T-helper 2 cell treated with Interferon-gamma antibody and Interleukin-4, amounts not matched to agents 5 μg/mL and 100 μg/mL, for 36 hours (primary cell): ENCODE measurements at regions not wholly inside any gene's neighbourhood (a gene's known extent, or its start where the extent isn't known, plus 50 kb on each side); places are given as distances from the start of the nearest gene placed in this dataset.
"Not testable (repeated sequence)": the region's sequence is repeated elsewhere in the genome, so short reads cannot be mapped to it uniquely, and the experiment has no call there.

Experiments used
- DNase-seq: peaks from one replicate; pipeline ENCODE4 v3.0.0; 2021; ENCODE audit warnings: low spot score
- H3K27ac Mint-ChIP-seq: one replicate; pipeline ENCODE4 v1.8.0; 2021; ENCODE audit warnings: mild to moderate bottlenecking, mixed read lengths
- H3K27me3 Mint-ChIP-seq: one replicate; pipeline ENCODE4 v1.8.0; 2021; ENCODE audit warnings: low read depth, mixed read lengths
- H3K36me3 Mint-ChIP-seq: one replicate; pipeline ENCODE4 v1.8.0; 2021; ENCODE audit warnings: low read depth, mixed read lengths
- H3K4me1 Mint-ChIP-seq: one replicate; pipeline ENCODE4 v1.8.0; 2021; ENCODE audit warnings: low read depth, mixed read lengths
- H3K4me3 Mint-ChIP-seq: one replicate; pipeline ENCODE4 v1.8.0; 2022; ENCODE audit warnings: mild to moderate bottlenecking, moderate library complexity, mixed read lengths
- H3K9me3 Mint-ChIP-seq: one replicate; pipeline ENCODE4 v1.8.0; 2021; ENCODE audit warnings: mixed read lengths

DNA sequence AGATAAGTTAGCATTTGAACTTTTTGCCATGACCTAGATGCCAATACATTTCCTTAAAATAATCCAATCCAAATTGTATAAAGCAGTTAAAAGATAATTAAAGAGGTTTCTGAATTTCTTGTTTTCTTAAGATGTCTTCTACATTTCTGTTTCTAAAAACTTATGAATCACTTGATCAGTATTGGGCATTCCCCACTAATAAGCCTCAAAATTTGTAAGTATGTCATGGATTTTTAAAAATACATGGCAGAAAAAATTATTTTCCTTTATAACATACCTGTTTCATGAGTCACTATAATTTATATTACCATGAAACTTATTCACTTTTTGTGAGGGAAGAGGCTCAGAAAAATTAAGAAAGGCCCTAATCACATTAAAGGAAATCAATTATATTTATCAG lies 90.3 kb upstream of the TFPI start:
- Mint-ChIP-seq H3K9me3 (no peaks in the 10 kb centered on the region), H3K36me3 (no peaks in the 10 kb centered on the region), H3K4me1 (no peaks in the 10 kb centered on the region), H3K27me3 (no peaks in the 10 kb centered on the region), H3K4me3 (no peak overlapping the region), H3K27ac (no peak overlapping the region)
- no peak for DNase-seq

GRCh38 chr2:187644981-187645380 lies 90.7 kb upstream of the TFPI start:
- Mint-ChIP-seq H3K36me3 (no peaks in the 10 kb centered on the region), H3K27ac (no peak overlapping the region), H3K4me1 (no peaks in the 10 kb centered on the region), H3K27me3 (no peaks in the 10 kb centered on the region), H3K4me3 (no peak overlapping the region), H3K9me3 (no peaks in the 10 kb centered on the region)
- no peak for DNase-seq

DNA sequence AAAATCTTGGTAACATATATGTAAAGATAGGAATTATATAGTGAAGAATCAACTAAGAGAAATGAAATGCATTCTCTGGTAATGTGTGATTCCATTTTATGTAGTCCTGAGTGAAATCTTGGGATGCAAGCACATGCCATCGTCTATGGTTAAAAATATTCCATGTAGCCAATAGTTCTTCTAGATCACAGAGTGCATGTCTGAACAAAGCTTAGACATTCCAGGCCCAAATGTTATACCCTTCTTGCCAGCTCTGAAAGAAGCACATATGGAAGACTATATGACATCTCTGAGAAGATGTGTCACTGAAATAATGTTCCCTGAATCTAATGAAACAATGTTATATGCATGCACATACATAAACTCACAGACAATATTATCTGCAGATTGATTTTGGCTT lies 92.3 kb upstream of the TFPI start:
- DNase-seq, result no peak
- Mint-ChIP-seq H3K27me3 (no peaks in the 10 kb centered on the region), H3K4me3 (no peak overlapping the region), H3K4me1 (no peaks in the 10 kb centered on the region), H3K9me3 (no peaks in the 10 kb centered on the region), H3K27ac (no peak overlapping the region), H3K36me3 (no peaks in the 10 kb centered on the region)

- Mint-ChIP-seq H3K27ac (no peak overlapping the region), H3K27me3 (no peaks in the 10 kb centered on the region)
Observed at GRCh38 chr2:187654535-187654934, 100.3 kb upstream of the TFPI start.

DNA sequence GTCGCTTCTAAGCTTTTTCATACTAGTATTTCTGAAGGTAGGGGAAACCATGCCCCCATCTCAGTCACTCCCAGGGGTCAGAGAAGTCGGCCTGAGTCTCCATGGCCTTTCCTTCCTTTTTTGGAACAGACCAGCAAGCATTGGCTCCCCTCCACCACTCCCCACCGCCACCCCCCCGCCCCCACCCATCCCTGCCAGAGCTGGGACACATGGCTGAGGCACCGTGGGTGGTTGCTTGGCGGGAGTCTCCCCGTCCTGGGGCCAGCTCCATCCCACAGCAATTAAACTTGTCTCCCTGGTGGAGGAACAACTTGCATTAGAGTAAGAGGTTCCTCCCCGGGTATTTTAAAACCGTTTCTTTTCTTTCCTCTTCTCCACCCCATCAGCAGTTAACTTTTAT lies 100.8 kb upstream of the TFPI start:
- no peak overlapping the region for H3K4me3 Mint-ChIP-seq

More at GRCh38 chr2:187654535-187654934, 100.3 kb upstream of the TFPI start:
- H3K4me1 Mint-ChIP-seq, result no peaks in the 10 kb centered on the region
- no peak overlapping the region for H3K4me3 Mint-ChIP-seq
- no peak for DNase-seq
- H3K36me3 Mint-ChIP-seq, result no peaks in the 10 kb centered on the region
- no peaks in the 10 kb centered on the region for H3K9me3 Mint-ChIP-seq

DNA sequence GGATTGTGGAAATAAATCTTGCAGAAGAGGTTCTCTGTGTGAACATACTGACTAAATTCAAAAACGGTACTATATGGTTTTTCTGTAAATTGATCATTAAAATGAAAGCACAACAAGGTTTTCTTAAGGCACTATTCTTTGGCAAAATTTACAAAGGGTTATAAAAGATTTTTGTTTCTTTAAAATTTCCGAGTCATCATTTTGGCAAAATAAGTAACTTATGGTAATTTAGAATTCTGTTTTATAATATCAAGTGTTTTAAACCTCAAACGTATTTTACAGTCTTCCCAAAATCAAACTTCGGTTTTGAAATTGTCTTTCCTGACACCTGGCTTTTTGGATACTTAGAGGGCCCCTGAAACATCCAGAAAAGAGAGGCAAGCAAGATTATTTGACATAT lies 101.9 kb upstream of the TFPI start:
- Mint-ChIP-seq H3K27me3 (no peaks in the 10 kb centered on the region), H3K27ac (no peak overlapping the region), H3K4me1 (no peaks in the 10 kb centered on the region), H3K4me3 (no peak overlapping the region), H3K9me3 (no peaks in the 10 kb centered on the region), H3K36me3 (no peaks in the 10 kb centered on the region)
- DNase-seq, result no peak

More for the DNA sequence above, 100.8 kb upstream of the TFPI start:
- DNase-seq, result no peak
- Mint-ChIP-seq H3K4me1 (no peaks in the 10 kb centered on the region), H3K36me3 (no peaks in the 10 kb centered on the region), H3K27me3 (no peaks in the 10 kb centered on the region), H3K9me3 (no peaks in the 10 kb centered on the region), H3K27ac (no peak overlapping the region)

DNA sequence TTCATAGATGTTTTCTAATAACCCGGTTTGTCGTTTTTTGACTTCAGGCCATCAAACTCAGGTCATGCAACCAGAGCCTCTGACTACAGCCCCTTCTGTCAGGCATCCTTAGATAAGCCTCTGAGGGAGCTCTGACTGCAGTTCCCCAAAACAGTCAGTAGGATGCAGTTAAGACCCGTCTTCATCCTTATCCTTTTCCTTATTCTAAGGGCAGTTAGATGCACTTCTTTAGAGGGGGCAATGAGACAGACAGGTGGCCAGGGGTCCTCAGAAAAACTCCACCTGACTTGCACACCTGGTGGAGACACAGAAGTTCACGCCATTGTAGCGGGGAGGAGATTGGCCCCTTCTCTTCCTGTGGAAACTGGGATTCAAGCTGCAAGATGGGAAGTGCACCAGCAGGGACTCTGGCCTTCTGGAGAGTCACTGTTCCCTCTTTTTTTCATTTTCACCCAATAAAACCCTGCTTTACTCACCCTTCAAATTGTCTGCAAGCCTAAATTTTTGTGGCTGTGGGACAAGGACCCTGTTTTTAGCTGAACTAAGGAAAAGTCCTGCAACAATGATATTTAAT lies 104.8 kb upstream of the TFPI start:
- no peak overlapping the region for H3K4me3 Mint-ChIP-seq
- DNase-seq, result no peak
- H3K27me3 Mint-ChIP-seq, result no peaks in the 10 kb centered on the region
- H3K4me1 Mint-ChIP-seq, result no peaks in the 10 kb centered on the region
- H3K9me3 Mint-ChIP-seq, result no peaks in the 10 kb centered on the region
- no peak overlapping the region for H3K27ac Mint-ChIP-seq
- no peaks in the 10 kb centered on the region for H3K36me3 Mint-ChIP-seq

DNA sequence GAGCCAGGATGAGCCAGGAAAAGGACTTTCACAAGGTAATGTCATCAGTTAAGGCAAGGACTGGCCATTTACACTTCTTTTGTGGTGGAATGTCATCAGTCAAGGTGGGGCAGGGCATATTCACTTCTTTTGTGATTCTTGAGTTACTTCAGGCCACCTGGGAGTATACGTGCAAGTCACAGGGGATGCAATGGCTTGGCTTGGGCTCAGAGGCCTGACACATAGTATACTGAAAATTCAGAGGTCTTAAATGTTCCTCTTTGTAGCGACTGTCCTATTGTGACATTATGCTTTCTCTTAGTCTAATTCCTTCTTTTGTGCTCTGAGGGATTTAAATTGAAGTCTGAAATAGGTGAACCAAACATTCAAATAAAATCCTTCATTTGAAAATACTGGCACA lies 121.8 kb upstream of the TFPI start:
- H3K36me3 Mint-ChIP-seq, H3K27ac Mint-ChIP-seq, H3K4me1 Mint-ChIP-seq, H3K4me3 Mint-ChIP-seq, DNase-seq, H3K9me3 Mint-ChIP-seq, H3K27me3 Mint-ChIP-seq: not testable (repeated sequence)

GRCh38 chr2:187679454-187679853 lies 125.2 kb upstream of the TFPI start:
- Mint-ChIP-seq H3K4me3 (no peak overlapping the region), H3K9me3 (no peaks in the 10 kb centered on the region), H3K27ac (no peak overlapping the region), H3K36me3 (no peaks in the 10 kb centered on the region), H3K27me3 (no peaks in the 10 kb centered on the region), H3K4me1 (no peaks in the 10 kb centered on the region)
- no peak for DNase-seq

DNA sequence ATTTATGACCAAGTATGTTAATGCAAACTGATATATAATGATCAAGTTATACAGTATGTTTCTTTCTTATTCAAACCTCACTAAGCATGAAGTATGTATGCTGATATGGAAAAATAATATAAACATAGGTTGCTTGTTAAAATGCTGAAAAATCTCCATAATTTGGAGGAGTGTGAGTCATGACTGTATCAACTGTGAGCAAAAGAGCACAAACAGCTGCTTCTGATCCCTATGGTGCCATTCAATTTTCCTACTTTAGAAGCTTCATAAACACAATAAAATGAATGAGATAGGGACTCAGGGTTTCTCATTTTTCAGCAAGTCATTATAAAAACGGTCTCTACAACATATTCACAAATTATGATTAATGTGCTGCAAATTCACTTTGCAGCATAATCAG lies 129.9 kb upstream of the TFPI start:
- Mint-ChIP-seq H3K36me3 (no peaks in the 10 kb centered on the region), H3K27ac (no peak overlapping the region), H3K4me1 (no peaks in the 10 kb centered on the region), H3K9me3 (no peaks in the 10 kb centered on the region), H3K4me3 (no peak overlapping the region), H3K27me3 (no peaks in the 10 kb centered on the region)
- no peak for DNase-seq

- H3K36me3 Mint-ChIP-seq, result no peaks in the 10 kb centered on the region
- no peak for DNase-seq
- H3K4me3 Mint-ChIP-seq, result no peak overlapping the region
- no peaks in the 10 kb centered on the region for H3K27me3 Mint-ChIP-seq
- no peaks in the 10 kb centered on the region for H3K9me3 Mint-ChIP-seq
- H3K27ac Mint-ChIP-seq, result no peak overlapping the region
- H3K4me1 Mint-ChIP-seq, result no peaks in the 10 kb centered on the region
Observed at GRCh38 chr2:187686416-187687024, 132.3 kb upstream of the TFPI start.

- Mint-ChIP-seq H3K36me3 (no peaks in the 10 kb centered on the region), H3K4me1 (no peaks in the 10 kb centered on the region), H3K9me3 (no peaks in the 10 kb centered on the region), H3K4me3 (no peak overlapping the region), H3K27me3 (no peaks in the 10 kb centered on the region), H3K27ac (no peak overlapping the region)
- DNase-seq, result no peak
Observed at GRCh38 chr2:187687585-187687984, 133.3 kb upstream of the TFPI start.

- Mint-ChIP-seq H3K36me3 (no peaks in the 10 kb centered on the region), H3K27me3 (no peaks in the 10 kb centered on the region), H3K9me3 (no peaks in the 10 kb centered on the region), H3K27ac (no peak overlapping the region), H3K4me3 (no peak overlapping the region), H3K4me1 (no peaks in the 10 kb centered on the region)
- no peak for DNase-seq
Observed at GRCh38 chr2:187689372-187689771, 135.1 kb upstream of the TFPI start.

- Mint-ChIP-seq H3K27me3 (no peaks in the 10 kb centered on the region), H3K27ac (no peak overlapping the region), H3K36me3 (no peaks in the 10 kb centered on the region), H3K9me3 (no peaks in the 10 kb centered on the region), H3K4me3 (no peak overlapping the region), H3K4me1 (no peaks in the 10 kb centered on the region)
- no peak for DNase-seq
Observed at GRCh38 chr2:187693923-187694322, 139.7 kb upstream of the TFPI start.

- not testable (repeated sequence) for H3K36me3 Mint-ChIP-seq, DNase-seq, H3K4me3 Mint-ChIP-seq, H3K27me3 Mint-ChIP-seq, H3K27ac Mint-ChIP-seq, H3K9me3 Mint-ChIP-seq, H3K4me1 Mint-ChIP-seq
Observed at GRCh38 chr2:187696644-187697043, 142.4 kb upstream of the TFPI start.
